HG03159 (cell line): ENCODE measurements at regions not wholly inside any gene's neighbourhood (a gene's known extent, or its start where the extent isn't known, plus 50 kb on each side); places are given as distances from the start of the nearest gene placed in this dataset.

Source experiments
- ATAC-seq: cut with Tn5 transposase; IDR thresholded peaks from one replicate; pipeline ENCODE4 v1.9.1; 2021; ENCODE audit warnings: mild to moderate bottlenecking, moderate library complexity; ENCODE audit not compliant: unreplicated experiment

DNA sequence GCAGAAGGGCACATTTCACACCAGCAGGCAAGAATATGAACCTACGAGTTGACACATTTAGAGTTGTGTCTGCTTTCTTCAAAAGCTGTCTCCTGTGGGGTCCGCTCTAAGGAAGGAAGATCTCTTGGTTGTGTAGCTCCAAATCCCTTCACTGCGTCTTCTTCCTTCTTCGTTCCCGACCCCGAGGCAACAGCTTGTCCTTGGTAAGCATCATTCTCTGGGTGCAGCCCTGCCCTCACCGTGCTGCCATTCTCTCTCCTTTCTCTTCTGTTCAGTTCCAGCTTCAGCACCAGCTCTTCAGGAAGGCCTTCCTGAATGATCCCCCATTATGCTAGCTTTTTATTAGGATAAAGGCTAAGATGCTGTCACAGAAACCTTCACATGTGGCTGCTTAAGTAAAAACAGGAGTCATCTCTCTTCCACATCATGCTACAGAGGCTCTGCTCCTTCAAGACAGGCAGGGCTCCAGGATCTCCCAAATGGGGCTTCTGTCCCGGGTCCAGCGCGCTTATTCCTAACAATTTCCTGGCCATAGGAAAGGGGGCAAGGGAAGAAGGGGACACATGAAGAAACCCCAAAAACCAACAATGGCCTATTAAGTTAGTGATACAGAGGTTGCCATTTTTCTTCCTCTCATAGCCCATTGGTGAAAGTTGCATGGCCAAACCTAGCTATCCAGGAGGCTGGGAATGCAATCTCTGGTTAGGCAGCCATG lies 52.2 kb upstream of the SHH start:
- ATAC-seq = no peak

DNA sequence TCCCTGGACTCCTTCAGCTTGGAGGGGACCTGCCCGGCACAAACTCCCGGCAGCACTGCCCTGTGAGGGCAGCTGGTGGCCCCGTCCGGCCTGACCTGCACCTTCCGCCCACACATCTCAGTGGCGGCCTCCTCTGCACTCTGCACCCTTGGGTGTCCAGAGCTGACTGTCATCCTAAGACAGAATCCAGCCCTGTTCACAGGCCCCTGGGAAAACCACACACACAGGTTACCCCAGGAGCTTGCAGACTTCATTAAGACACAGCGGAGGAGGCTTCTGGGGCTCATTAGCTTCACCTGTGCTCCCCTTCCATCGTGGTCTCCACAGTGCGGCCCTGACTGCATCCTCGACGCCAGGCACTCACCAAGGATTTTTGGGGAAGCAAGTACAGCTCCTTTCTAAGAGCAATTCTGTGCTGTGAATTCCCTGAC lies 51.5 kb upstream of the SHH start:
- no peak for ATAC-seq

- no peak for ATAC-seq
These were observed 50.0 kb upstream of the SHH start for GRCh38 chr7:155862123-155862892.
